H9 (cell line): ENCODE measurements at regions not wholly inside any gene's neighbourhood (a gene's known extent, or its start where the extent isn't known, plus 50 kb on each side); places are given as distances from the start of the nearest gene placed in this dataset.

Experiments
- DNase-seq: peaks from one replicate; pipeline ENCODE4 v3.0.0-alpha.2; 2017
- H2AFZ ChIP-seq: one replicate; pipeline ENCODE4 v1.6.1; 2013; ENCODE audit warnings: mild to moderate bottlenecking, low read length, control low read depth, moderate library complexity
- H2AK5ac ChIP-seq: 2 replicates; pipeline ENCODE4 v1.6.1; 2013; ENCODE audit warnings: low read length, control low read depth, mixed read lengths; ENCODE audit not compliant: insufficient read length
- H2BK120ac ChIP-seq: one replicate; pipeline ENCODE4 v1.6.1; 2013; ENCODE audit warnings: low read depth, mild to moderate bottlenecking, low read length, control low read depth, inconsistent platforms; ENCODE audit not compliant: poor library complexity, severe bottlenecking
- H2BK12ac ChIP-seq: 2 replicates; pipeline ENCODE4 v1.6.1; 2013; ENCODE audit warnings: low read length, control low read depth, mixed read lengths, low read depth; ENCODE audit not compliant: insufficient read length
- H2BK15ac ChIP-seq: 2 replicates; pipeline ENCODE4 v1.6.1; 2013; ENCODE audit warnings: low read depth, low read length, control low read depth
- H2BK20ac ChIP-seq: one replicate; pipeline ENCODE4 v1.6.1; 2013; ENCODE audit warnings: low read depth, mild to moderate bottlenecking, low read length, control low read depth, inconsistent platforms; ENCODE audit not compliant: poor library complexity, severe bottlenecking
- H2BK5ac ChIP-seq: 2 replicates; pipeline ENCODE4 v1.6.1; 2013; ENCODE audit warnings: low read length, control low read depth, mixed read lengths; ENCODE audit not compliant: insufficient read length
- H3K14ac ChIP-seq: 2 replicates; pipeline ENCODE4 v1.6.1; 2013; ENCODE audit warnings: low read length, control low read depth; ENCODE audit not compliant: insufficient read depth
- H3K18ac ChIP-seq: 2 replicates; pipeline ENCODE4 v1.6.1; 2013; ENCODE audit warnings: low read depth, mild to moderate bottlenecking, mixed read lengths, low read length, control low read depth; ENCODE audit not compliant: insufficient read length
- H3K23ac ChIP-seq: 2 replicates; pipeline ENCODE4 v1.6.1; 2013; ENCODE audit warnings: low read length, control low read depth, mixed read lengths, low read depth; ENCODE audit not compliant: insufficient read length
- H3K23me2 ChIP-seq: 2 replicates; pipeline ENCODE4 v1.6.1; 2013; ENCODE audit warnings: low read depth, mild to moderate bottlenecking, mixed read lengths, low read length, control low read depth; ENCODE audit not compliant: insufficient read length, poor library complexity, severe bottlenecking
- H3K27ac ChIP-seq: 2 replicates; pipeline ENCODE4 v1.5.1; 2013; ENCODE audit warnings: low read length, control low read depth, mixed read lengths, low read depth; ENCODE audit not compliant: insufficient read length
- H3K27me3 ChIP-seq: 2 replicates; pipeline ENCODE4 v1.6.1; 2013; ENCODE audit warnings: low read length, control low read depth, inconsistent platforms; ENCODE audit not compliant: insufficient read depth
- H3K4ac ChIP-seq: 2 replicates; pipeline ENCODE4 v1.6.1; 2013; ENCODE audit warnings: low read depth, mild to moderate bottlenecking, control low read depth, inconsistent platforms, low read length, moderate library complexity
- H3K4me1 ChIP-seq: 2 replicates; pipeline ENCODE4 v1.6.1; 2013; ENCODE audit warnings: low read length, control low read depth, inconsistent platforms; ENCODE audit not compliant: insufficient read depth
- H3K4me2 ChIP-seq: 2 replicates; pipeline ENCODE4 v1.6.1; 2013; ENCODE audit warnings: low read length, control low read depth, mixed read lengths; ENCODE audit not compliant: insufficient read length, insufficient read depth
- H3K56ac ChIP-seq: 2 replicates; pipeline ENCODE4 v1.6.1; 2013; ENCODE audit warnings: low read depth, mild to moderate bottlenecking, mixed read lengths, low read length, control low read depth; ENCODE audit not compliant: insufficient read length
- H3K79me1 ChIP-seq: 2 replicates; pipeline ENCODE4 v1.6.1; 2013; ENCODE audit warnings: low read depth, mild to moderate bottlenecking, moderate library complexity, low read length, control low read depth, inconsistent platforms; ENCODE audit not compliant: insufficient read depth, poor library complexity, severe bottlenecking
- H3K79me2 ChIP-seq: 2 replicates; pipeline ENCODE4 v1.6.1; 2013; ENCODE audit warnings: low read length, control low read depth, inconsistent platforms; ENCODE audit not compliant: insufficient read depth
- H3K9ac ChIP-seq: 2 replicates; pipeline ENCODE4 v1.6.1; 2013; ENCODE audit warnings: low read length, control low read depth, mixed read lengths; ENCODE audit not compliant: insufficient read length; ENCODE audit errors: extremely low read depth
- H3K9me3 ChIP-seq: one replicate; pipeline ENCODE4 v1.6.1; 2013; ENCODE audit warnings: low read depth, low read length, inconsistent platforms; ENCODE audit not compliant: control insufficient read depth
- H3T11ph ChIP-seq: one replicate; pipeline ENCODE4 v1.6.1; 2013; ENCODE audit warnings: mild to moderate bottlenecking, low read length, control low read depth, inconsistent platforms
- H4K20me1 ChIP-seq: one replicate; pipeline ENCODE4 v1.6.1; 2013; ENCODE audit not compliant: control insufficient read depth, insufficient read length, insufficient read depth
- H4K5ac ChIP-seq: 2 replicates; pipeline ENCODE4 v1.6.1; 2013; ENCODE audit warnings: low read depth, mild to moderate bottlenecking, mixed read lengths, low read length, control low read depth; ENCODE audit not compliant: insufficient read length
- H4K8ac ChIP-seq: replicated peaks from 2 replicates; pipeline ENCODE4 v1.6.1; 2013; ENCODE audit warnings: low read length, control low read depth, mixed read lengths, low read depth; ENCODE audit not compliant: insufficient read length
- H4K91ac ChIP-seq: 2 replicates; pipeline ENCODE4 v1.6.1; 2013; ENCODE audit warnings: low read depth, mild to moderate bottlenecking, moderate library complexity, mixed read lengths, low read length, control low read depth; ENCODE audit not compliant: insufficient read length
- H3K27ac Mint-ChIP-seq, 3 experiments: 2 replicates in 2 of 3; 3 replicates in 1 of 3; pipeline ENCODE4 v1.8.0; 2020 to 2021; ENCODE audit warnings: mixed read lengths in 3 of 3, mild to moderate bottlenecking in 1 of 3, moderate library complexity in 1 of 3
- H3K27me3 Mint-ChIP-seq: 2 replicates; pipeline ENCODE4 v1.8.0; 2021; ENCODE audit warnings: low read depth, mild to moderate bottlenecking, moderate library complexity, mixed read lengths
- H3K36me3 Mint-ChIP-seq, 3 experiments: 2 replicates in 2 of 3; 3 replicates in 1 of 3; pipeline ENCODE4 v1.8.0; 2020 to 2021; ENCODE audit warnings: low read depth in 3 of 3, mixed read lengths in 3 of 3; ENCODE audit not compliant: insufficient read depth in 1 of 3
- H3K4me1 Mint-ChIP-seq, 2 experiments: 2 replicates each; pipeline ENCODE4 v1.8.0; 2020; ENCODE audit warnings: mixed read lengths in 2 of 2
- H3K4me3 Mint-ChIP-seq, 2 experiments: 2 replicates in 1 of 2; 3 replicates in 1 of 2; pipeline ENCODE4 v1.8.0; 2020 to 2021; ENCODE audit warnings: mild to moderate bottlenecking in 2 of 2, mixed read lengths in 2 of 2, moderate library complexity in 1 of 2
- H3K9me3 Mint-ChIP-seq, 2 experiments: 2 replicates in 1 of 2; 3 replicates in 1 of 2; pipeline ENCODE4 v1.8.0; 2020; ENCODE audit warnings: mild to moderate bottlenecking in 2 of 2, mixed read lengths in 2 of 2, moderate library complexity in 1 of 2
- CTCF ChIP-seq: fragments of 200-600 bp; sonication (generic); conservative IDR thresholded peaks from 3 replicates; pipeline ENCODE4 v1.8.0; 2021; ENCODE audit warnings: antibody characterized with exemption, mild to moderate bottlenecking
- WGBS: extraction: QIAGEN DNeasy Blood & Tissue Kit; methylation state at CpG from one replicate; pipeline ENCODE4 v1.1.7; 2013; ENCODE audit warnings: missing lambda C conversion rate, low lambda C conversion rate, mixed read lengths; ENCODE audit not compliant: insufficient read length; ENCODE audit errors: extremely low coverage; 5-methylcytosine and 5-hydroxymethylcytosine counted together

- Histone ChIP-seq H2BK15ac (no peak overlapping the region), H2AK5ac (no peak overlapping the region), H2BK20ac (no peak overlapping the region), H3K18ac (no peak overlapping the region), H2BK120ac (no peak overlapping the region), H3K23ac (no peak overlapping the region), H2BK5ac (no peak overlapping the region), H3K27ac (no peak overlapping the region), H3K79me2 (no peaks in the 10 kb centered on the region), H3T11ph (no peak overlapping the region), H3K79me1 (no peaks in the 10 kb centered on the region), H3K56ac (no peak overlapping the region), H2BK12ac (no peak overlapping the region), H4K8ac (no peak overlapping the region), H4K91ac (no peak overlapping the region), H3K9ac (no peak overlapping the region), H3K4ac (no peak overlapping the region), H3K4me2 (no peak overlapping the region), H3K9me3 (no peaks in the 10 kb centered on the region), H4K20me1 (no peaks in the 10 kb centered on the region), H2AFZ (no peak overlapping the region), H3K4me1 (no peaks in the 10 kb centered on the region), H3K23me2 (no peaks in the 10 kb centered on the region), H3K14ac (no peak overlapping the region), H4K5ac (no peak overlapping the region), H3K27me3 (no peaks in the 10 kb centered on the region)
- Mint-ChIP-seq H3K27me3 (no peaks in the 10 kb centered on the region; the same call in 1 of the 2 replicates), H3K9me3 (peaks cover 0 to 2% of the 10 kb centered on the region in 2 experiments; a peak in 2 of 5 replicates), H3K4me1 (no peaks in the 10 kb centered on the region), H3K36me3 (no peaks in the 10 kb centered on the region), H3K4me3 (no peak overlapping the region), H3K27ac (no peak overlapping the region)
- no peak for TF ChIP-seq CTCF
- no CpG with 5 or more reads among the region's 5 CpGs for WGBS
- no peak for DNase-seq
These were observed 72.8 kb upstream of the SEMA3C start for GRCh38 chr7:80991654-80992053.
